ENCODE measurements at regions not wholly inside any gene's neighbourhood (a gene's known extent, or its start where the extent isn't known, plus 50 kb on each side); places are given as distances from the start of the nearest gene placed in this dataset.
"Not testable (repeated sequence)": the region's sequence is repeated elsewhere in the genome, so short reads cannot be mapped to it uniquely, and the experiment has no call there.

DNA sequence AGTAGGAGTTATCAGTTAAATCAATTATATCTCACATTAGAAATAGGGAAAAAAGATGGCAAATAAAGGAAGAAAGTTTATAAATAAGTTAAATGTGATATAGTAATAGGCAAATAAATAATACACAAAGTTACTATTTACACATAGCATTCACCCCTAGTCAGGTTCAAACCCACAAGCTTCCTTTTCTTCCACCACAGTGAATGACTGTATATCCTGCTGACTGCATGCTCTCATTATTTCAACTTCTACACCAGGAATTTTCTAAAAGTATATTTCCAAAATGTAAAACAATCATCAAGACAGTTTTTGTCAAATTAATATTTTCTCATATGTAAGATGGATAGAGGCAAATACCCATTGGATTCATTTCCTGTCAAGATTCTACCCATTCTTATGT lies 548.6 kb upstream of the SLITRK5 start:
- no peak for DNase-seq

DNA sequence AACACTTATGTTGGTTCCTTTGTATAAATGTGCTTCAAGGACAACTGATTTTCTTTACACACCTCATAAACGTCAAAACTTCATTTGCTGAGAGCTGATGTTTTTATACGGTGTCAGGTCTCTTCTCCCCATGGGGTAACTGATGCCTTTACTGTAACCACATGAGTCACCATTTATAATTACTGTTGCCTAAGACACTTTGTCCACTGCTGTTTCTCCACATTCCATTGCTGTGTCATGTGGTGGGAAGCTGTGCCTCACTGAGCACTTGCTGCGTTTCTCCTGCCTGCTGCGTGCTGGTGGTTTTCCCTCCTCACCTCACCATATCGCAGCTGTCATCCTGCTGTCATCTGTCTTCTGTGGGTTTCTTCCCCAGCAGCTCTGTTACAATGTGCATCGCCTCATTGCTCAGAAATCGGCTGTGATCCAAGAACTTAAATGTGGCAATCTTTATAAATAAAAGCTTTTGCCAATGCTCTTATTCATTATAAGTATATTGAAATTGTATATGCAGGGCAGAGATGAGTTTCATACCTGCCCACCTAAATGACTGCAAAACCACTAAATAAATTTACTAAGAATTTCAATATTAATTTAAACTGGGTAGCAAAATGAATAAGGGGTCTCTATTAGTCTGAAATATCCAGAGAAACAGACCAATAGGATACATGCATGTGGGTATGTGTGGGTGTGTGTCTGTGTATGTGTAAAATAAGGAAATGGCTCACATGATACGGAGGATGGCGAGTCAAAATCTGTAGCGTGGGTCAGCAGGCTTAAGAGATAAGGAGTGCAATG lies 547.0 kb upstream of the SLITRK5 start:
- DNase-seq = no peak

DNA sequence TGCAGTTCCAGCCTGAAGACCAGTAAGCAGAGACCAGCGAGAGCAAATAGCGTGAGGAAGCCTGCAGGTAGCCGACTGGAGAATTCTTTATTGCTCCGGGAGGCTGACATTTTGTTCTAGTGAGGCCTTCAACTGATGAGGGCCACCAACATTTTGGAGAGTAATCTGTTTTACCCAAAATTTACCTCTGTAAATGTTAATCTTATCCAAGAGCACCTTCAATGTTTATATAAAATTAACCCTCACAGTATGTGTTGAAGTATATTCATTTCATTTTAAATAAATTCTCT lies 546.4 kb upstream of the SLITRK5 start:
- no peak for DNase-seq

DNA sequence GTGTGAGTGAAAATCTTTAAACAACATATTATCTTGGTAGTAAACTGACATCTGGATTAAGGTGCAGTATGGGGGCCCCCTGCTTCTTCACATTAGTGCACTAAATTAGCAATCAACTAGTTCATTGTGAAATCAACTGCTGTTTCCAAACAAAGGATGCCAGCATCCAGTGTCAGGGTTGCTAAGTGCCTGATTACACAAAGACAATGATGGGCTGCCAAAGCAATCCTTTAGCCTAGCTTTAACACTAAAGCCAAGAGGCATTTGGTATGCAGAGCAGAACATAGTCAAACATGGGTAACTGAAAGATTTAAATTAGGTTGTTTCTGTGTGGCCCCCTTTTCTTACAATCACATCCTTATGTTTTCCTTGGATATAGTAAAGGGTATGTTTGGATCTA lies 543.1 kb upstream of the SLITRK5 start:
- no peak for DNase-seq

DNA sequence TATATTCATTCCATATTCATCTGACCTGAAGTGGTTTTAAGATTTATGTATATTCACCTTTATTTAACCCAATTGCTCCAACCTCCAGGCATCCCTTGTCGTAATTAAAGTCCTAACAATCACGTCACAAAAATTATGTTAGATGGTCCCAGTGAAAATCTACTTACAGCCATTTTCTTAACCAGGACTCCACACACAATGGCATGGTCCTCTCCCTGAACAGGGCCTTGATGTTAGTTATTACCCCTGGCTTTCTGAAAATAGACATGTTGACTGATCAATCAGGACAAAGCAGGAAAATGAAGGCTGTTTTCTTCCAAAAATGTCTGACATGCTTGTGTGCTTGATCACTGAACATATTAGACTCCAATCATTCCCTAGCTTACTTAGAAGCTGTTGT lies 542.7 kb upstream of the SLITRK5 start:
- DNase-seq = no peak

DNA sequence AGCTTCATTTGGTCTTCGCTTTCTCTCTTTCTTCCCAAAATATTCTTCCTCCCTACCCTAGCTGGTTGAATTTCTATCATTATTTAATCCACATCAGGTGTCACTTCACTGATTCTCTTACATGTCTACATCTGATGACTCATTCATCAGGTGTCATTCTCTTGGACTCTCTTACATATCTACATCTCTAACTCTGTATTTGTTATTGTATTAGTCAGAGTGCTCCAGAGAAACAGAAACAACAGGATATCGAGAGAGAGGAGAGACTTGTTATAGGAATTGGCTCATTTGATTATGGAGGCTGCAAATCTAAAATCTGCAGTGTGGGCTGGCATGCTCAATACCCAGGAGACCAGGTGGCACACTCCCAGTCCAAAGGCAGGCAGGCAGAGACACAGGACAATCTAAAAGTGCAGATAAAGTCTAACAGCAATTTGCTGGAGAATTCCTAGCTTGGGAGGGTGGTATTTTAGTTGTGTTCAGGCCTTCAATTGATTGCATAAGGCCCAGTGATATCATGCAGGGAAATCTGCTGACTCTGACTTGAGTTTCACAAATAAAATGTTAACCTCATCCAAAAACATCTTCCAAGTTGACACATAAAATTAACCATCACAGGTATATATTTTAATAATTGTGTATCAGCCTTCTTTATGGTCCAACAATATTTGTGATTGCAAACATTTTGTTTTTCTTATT lies 541.4 kb upstream of the SLITRK5 start:
- no peak for DNase-seq

DNA sequence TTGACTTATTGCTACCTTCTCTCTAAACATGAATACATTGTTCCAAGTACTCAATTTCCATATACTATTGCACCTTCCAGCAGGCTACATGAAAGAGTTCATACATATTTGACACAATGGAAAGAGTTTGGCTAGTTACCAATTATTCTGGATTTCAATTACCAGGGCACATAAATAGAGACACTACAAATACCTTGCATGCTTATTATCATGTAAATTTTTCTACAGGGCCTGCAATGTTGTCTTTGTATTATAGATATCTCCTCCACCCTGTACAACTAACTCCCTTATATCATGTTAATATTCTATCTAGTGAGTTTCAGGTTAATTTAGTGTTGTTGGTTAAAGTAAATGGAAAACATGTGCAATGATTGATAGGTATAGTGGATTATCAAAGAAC lies 540.7 kb upstream of the SLITRK5 start:
- no peak for DNase-seq

DNA sequence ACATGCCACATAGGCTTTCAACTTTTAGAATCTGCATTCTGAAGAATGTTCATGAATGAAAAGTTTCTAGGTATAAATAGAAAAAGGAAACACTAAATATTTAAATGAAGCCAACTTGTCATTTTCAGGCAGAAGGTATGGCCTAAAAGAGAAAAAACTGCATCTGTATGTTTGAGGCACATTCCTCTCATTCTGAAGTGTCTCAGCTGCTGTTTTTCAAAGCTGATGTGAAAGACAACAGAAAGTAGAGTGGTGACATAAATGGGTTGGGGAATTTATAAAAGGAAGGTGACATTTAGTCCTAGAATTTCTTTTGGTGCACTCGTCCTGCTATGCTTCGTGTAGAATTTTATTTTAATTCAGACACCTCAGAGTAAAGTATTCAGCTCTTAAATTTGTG lies 539.6 kb upstream of the SLITRK5 start:
- DNase-seq = no peak

DNA sequence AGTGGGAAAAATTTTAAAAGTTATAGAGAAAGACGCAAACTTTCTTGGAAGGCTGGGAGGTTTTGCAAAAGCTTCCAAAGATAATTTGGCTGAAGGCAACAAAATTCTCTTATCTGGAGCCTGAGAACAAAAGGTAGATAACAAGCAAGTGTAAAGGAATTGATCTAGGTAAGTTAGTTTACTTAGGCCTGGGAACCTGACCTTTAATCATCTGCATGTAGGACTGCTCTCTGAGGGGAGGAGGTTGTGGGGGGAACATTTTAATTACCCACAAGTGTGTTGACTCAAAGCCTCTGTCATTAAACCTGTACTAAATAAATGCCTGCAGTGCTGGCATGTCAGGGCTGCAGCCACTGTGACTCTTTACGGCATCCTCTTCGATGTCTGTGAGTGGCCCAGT lies 532.3 kb upstream of the SLITRK5 start:
- DNase-seq = no peak

DNA sequence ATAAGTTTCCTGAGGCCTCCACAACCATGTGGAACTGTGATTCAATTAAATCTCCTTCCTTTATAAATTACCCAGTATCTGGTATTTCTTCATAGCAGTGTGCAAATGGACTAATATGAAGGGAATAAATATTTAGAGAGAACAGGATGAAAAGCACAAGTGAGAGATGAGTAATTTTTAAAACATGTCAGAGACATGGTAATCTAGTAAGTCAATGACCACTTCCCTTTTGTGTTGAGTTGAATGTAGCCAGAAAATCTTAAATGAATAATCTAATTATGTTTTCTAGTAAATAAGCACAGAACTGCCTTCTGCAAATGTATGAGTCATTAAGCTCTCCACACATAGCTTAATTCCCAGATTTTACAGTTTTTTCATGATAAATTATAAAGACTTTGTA lies 524.1 kb upstream of the SLITRK5 start:
- DNase-seq = no peak

DNA sequence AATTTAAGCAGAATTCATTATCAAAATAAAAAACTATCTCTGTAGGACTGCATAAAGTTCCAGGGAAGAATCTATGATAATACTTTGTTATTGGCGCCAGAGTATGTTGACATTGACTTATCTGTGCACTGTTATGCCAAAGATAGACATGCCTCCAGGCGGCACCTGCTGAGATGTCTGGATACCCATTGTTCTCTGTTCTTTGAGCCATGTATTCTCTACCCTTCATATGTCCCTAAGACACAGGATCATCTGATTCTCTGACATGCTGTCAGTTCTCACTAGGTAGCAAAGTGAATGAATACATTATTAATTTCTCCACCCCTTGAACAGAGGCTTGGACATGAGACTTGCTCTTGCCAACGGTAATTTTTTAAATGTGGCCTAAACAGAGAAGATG lies 517.8 kb upstream of the SLITRK5 start:
- DNase-seq = no peak

DNA sequence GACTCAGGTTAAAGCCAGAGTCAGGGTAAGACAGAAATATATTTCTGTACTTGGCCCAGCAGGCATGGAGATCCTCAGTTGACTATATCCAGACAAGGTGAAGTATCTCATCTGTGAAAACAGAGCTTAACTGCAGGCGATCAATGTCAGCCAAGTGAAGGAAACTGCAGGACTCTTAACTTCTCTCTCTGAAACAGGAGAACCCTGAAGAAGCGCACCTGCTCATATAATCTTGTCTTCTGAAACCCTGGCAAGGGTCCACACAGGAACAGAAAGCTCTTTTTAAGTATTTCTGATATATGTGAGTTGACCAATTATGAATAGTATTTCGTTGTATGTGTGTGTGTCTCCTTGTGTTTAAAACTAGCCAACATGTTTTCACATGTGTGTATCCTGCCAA lies 504.8 kb upstream of the SLITRK5 start:
- no peak for DNase-seq

DNA sequence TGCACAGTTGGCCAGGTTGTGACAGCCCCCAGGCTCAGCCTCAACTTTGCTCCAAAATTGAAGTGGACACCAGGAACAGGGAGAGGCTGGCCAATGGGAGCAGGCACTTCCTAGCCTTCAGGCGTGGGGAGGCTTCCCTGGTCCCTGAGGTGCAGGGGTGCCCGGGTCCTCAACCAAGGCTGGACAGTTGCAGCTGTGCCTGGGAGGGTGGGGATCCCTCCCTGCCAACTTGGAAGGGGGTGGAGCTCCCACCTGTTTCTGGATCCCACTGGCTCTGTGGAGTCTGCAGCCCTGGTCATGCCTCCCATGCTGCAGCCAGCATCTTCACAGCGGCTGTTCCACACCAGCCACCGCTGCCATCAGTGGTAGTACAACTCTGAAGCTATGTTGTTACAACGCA lies 502.8 kb upstream of the SLITRK5 start:
- DNase-seq = no peak

DNA sequence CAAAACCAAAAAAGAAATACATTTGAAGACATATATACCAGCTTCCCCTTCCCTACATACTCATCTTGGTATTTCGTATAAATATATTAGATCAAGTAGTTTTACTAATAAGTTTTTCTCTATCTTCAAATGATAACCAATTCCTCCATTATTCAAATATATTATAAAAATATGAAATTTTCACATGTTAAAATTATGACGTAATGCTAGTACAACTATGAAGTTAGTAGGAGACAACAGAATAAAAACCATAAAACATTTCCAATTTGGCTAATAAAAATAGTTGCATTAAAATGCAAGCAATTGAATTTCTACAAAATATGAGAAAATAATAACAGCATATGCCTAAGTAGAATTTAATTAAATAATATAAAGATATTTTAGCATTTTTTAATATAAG lies 501.8 kb upstream of the SLITRK5 start:
- no peak for DNase-seq

DNA sequence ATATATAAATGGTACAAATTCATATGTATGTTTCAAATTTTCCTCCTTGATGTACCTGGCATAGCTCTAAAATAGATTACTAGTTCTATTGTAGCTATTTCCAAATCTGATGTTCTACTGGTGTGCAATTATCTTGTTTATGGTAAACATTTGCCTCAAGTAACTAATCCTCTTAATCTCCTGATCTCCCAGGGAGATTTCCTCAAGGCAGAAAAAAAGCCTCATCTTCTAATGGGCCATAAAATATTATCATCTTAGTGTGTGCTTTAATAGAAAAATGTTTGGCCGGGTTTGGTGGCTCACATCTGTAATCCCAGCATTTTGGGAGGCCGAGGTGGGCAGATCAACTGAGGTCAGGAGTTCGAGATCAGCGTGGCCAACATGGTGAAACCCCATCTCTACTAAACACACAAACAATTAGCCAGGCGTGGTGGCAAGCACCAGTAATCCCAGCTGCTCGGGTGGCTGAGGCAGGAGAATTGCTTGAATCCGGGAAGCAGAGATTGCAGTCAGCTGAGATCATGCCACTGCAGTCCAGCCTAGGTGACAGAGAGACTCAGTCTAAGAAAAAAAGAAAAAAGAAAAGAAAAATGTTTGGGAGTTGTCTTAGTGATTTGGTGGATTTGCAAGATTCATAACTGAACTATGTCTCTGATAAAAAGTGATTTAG lies 498.9 kb upstream of the SLITRK5 start:
- no peak for DNase-seq

DNA sequence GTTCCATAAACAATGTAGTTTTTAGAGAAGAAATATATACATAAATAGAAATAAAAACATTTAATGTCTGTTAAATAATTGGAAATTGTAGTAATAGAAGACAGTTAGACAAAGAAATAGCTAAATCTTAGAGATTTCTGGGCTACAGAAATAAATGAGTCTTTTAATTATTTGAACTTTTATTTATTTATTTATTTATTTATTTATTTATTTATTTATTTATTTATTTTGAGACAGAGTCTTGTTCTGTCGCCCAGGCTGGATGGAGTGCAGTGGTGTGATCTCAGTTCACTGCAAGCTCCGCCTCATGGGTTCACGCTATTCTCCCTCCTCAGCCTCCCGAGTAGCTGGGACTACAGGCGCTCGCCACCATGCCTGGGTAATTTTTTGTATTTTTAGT lies 486.0 kb upstream of the SLITRK5 start:
- DNase-seq = not testable (repeated sequence)

DNA sequence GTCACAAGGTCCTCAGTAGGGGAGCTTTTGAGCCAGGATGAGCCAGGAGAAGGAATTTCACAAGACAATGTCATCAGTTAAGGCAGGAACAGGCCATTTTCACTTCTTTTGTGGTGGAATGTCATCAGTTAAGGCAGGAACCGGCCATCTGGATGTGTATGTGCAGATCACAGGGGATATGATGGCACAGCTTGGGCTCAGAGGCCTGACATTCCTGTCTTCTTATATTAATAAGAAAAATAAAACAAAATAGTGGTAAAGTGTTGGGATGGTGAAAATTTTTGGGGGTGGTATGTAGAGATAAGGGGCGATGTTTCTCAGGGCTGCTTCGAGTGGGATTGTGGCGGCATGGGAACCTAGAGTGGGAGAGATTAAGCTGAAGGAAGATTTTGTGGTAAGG lies 484.5 kb upstream of the SLITRK5 start:
- DNase-seq = not testable (repeated sequence)

DNA sequence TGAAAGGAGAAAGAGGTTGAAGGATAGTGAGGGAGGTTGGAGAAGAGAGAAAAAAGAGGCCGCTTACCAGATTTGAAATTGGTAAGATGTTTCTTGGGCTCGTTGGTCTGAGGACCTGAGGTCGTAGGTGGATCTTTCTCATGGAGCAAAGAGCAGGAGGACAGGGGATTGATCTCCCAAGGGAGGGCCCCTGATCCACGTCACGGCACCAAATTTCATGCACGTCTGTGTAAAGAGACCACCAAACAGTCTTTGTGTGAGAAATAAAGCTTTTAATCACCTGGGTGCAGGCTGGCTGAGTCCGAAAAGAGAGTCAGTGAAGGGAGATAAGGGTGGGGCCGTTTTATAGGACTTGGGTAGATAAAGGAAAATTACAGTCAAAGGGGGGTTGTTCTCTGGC lies 479.7 kb upstream of the SLITRK5 start:
- not testable (repeated sequence) for DNase-seq

DNA sequence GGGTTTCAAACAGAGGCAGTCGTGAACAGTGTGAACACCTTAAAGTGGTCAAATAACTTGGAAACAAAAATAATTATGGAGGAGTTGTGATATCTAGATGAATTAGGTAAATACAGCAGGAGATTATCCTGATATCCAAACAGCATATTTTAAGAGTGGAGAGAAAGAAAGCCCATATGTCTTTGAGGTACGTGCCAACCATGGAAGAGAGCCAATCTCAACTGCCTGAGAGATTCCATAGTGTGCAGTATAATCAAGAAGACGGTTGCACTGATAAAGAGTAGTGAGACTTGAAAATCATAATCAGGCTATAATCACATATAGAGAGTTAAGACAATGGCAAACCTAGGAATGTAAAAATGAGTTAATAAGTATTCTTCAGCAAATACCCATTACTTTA lies 472.8 kb upstream of the SLITRK5 start:
- no peak for DNase-seq

DNA sequence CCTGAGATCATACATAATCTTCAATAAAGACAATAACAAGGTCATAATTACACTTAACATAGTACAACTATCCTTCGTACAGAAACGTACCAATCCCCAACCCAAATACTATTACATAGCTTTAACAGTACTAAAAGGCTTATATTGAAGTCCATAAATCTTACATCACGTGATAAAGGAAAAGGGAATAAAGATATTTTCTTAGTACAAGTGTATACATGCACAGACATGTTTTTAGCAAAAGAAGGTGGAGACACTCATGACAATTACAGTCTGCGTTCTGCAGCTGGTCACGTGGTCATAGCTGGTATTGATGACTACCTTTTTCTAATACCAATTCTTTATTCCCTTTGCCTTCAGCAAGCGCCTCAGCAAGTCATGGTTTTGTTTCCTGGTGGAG lies 464.5 kb upstream of the SLITRK5 start:
- no peak for DNase-seq

DNA sequence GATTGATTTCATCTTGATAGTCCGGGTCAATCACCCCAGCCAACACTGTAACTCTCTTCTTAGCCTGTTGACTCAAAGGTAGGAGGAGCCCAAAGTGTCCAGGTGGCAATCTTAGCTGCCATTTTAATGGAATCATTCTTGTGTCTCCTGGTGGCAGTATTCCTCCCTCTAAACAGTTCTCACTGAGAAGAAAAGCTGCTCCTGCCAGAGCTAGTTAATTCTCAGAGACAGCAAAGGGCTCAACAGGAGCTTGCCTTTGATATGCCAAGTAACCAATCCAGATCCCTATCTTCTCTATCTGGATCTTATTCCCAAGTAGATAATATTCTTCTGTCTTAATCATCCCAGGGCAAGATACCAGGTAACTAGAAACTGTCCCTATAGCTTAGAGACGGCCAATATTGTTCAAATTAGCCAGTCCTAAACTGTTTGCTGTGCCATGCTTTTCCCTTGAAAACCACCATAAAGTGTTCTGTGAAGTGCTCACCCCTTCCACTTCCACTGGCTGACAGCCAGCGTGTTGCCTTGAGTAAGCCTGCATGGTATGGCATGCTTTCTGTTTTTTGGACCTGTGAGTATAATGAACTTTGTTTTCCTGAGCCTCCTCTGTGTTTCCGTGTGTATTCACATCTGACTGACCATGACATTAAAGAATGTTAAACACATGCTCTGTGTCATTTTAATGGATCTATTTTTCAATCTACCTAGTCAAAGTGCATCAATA lies 463.7 kb upstream of the SLITRK5 start:
- no peak for DNase-seq

DNA sequence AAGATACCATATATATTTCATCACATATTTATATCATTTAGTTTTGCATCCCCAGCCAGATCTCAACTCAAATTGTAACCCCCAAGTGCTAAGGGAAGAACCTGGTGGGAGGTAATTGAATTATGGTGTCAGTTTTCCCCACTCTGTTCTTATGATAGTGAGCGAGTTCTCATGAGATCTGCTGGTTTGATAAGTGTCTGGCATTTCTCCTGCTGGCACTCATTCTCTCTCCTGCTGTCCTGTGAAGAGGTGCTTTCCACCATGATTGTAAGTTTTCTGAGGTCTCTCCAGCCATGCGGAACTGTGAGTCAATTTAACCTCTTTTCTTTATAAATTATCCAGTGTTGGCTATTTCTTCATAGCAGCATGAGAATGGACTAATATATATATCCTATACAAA lies 462.5 kb upstream of the SLITRK5 start:
- no peak for DNase-seq

DNA sequence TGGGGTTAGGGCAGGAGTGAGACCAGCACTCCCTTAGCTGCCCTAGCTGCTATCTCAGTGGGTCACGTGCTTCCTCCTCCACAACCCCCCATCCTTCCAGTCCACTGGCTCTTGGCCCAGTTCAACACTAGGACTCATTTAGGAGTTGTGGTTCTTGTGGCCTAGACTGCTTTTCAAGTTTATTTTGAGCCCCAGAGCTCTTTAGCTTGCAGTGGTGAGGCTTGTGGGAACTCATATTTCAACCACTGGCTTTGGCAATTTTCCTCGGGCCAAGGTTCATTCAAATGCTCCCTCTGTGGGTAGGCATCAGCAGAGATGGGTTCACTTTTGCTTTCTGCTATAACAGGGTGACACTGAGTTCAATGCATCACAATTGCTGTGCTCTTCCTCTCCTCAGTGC lies 436.2 kb upstream of the SLITRK5 start:
- no peak for DNase-seq

DNA sequence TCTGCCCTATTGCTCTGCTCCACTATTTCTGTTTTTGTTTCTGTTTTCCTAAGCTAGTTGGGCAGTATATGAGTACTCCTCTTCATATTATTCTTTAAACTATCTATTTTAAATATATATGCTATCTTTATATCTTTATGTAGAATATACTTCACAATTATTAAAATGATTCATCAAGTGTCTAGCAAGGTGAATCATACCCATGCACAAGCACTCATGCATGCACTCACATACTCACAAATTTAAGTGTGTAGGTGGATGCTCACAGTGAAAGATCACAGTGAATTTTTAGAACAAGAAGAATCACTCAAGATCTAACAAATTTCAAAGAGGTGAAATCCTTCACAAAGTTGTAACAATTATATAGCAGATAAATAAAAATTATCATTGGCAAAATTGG lies 435.6 kb upstream of the SLITRK5 start:
- DNase-seq = no peak
